Motor neuron (in vitro differentiated cells): ENCODE measurements at regions not wholly inside any gene's neighbourhood (a gene's known extent, or its start where the extent isn't known, plus 50 kb on each side); places are given as distances from the start of the nearest gene placed in this dataset.
"Not testable (repeated sequence)": the region's sequence is repeated elsewhere in the genome, so short reads cannot be mapped to it uniquely, and the experiment has no call there.

Source experiments
- ATAC-seq, 8 experiments: fragments of 200-7000 bp; cut with Tn5 transposase; replicated peaks in 6 of 8; 2 replicates each; pipeline ENCODE4 v1.8.0; 2021; ENCODE audit warnings: mild to moderate bottlenecking in 8 of 8, moderate library complexity in 8 of 8
- H3K27ac ChIP-seq, 2 donors: fragments of 250-450 bp; sonication (Bioruptor Pico); 2 replicates each; pipeline ENCODE4 v1.9.0; 2021; ENCODE audit warnings: antibody characterized with exemption in 2 of 2, mild to moderate bottlenecking in 2 of 2, moderate library complexity in 1 of 2
- H3K4me1 ChIP-seq, 2 donors: fragments of 250-450 bp; sonication (Bioruptor Pico); replicated peaks in 1 of 2; 2 replicates each; pipeline ENCODE4 v1.6.1; 2021; ENCODE audit warnings: antibody characterized with exemption in 2 of 2, mild to moderate bottlenecking in 2 of 2, moderate library complexity in 1 of 2
- H3K4me3 ChIP-seq, 5 donors: fragments of 250-450 bp; sonication (Bioruptor Pico); 2 replicates each; pipeline ENCODE4 v1.9.0; 2021; ENCODE audit warnings: antibody characterized with exemption in 5 of 5, mild to moderate bottlenecking in 5 of 5, moderate library complexity in 4 of 5
- WGBS, 10 experiments: fragments of 450-650 bp; shearing (Covaris generic); methylation state at CpG; one replicate each; pipeline ENCODE4 v1.0.0; 2022; 5-methylcytosine and 5-hydroxymethylcytosine counted together
- in situ Hi-C, 9 experiments: fragments of 400-800 bp; cut with MboI; loops; one replicate each; pipeline ENCODE4 v1.15.0; 2021; ENCODE audit warnings: low sequenced_read_pairs in 9 of 9, low pct_unique_long_range_greater_than_20kb in 2 of 9; ENCODE audit not compliant: unreplicated experiment in 9 of 9

DNA sequence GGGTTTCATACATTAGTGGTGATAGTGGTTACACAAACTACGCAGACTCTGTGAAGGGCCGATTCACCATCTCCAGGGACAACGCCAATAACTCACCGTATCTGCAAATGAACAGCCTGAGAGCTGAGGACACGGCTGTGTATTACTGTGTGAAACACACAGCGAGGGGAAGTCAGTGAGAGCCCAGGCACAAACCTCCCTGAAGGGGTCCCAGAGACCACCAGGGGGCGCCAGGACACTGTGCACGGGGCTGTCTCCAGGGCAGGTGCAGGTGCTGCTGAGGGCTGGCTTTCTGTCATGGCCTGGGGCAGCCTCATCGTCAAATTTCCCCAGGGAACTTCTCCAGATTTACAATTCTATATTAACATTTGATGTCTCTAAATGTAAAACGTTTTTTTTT, 184.6 kb upstream of the TP53TG3C start:
- H3K4me1 ChIP-seq, in situ Hi-C loops, H3K4me3 ChIP-seq, H3K27ac ChIP-seq: not testable (repeated sequence)
- peak in 1 of 8 experiments; percentile 19 for ATAC-seq
- no CpG with 5 or more reads among the region's 10 CpGs for whole genome bisulfite sequencing, 10 experiments

DNA sequence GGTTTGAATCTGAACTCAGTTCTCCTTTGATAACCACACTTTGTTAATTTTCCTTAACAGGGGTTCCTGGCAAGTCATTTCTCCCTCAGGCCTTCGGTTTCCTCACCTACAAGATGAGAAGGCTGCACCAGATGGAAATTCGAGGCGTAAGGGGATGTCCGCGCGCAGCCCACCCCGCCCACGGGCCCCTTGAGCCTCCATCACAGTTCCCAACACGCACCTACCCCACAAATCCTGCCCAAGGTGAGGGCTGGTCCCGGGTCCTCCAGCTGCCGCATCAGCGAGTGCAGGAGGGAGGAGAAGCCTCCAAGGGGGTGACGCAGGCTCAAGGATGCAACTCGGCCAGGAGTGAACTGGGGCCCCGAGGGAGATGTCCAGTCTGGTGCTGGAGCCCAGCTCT, 166.9 kb upstream of the TP53TG3C start:
- H3K4me3 ChIP-seq, H3K4me1 ChIP-seq, ATAC-seq, H3K27ac ChIP-seq, in situ Hi-C loops: not testable (repeated sequence)
- no CpG with 5 or more reads among the region's 15 CpGs for whole genome bisulfite sequencing, 10 experiments

DNA sequence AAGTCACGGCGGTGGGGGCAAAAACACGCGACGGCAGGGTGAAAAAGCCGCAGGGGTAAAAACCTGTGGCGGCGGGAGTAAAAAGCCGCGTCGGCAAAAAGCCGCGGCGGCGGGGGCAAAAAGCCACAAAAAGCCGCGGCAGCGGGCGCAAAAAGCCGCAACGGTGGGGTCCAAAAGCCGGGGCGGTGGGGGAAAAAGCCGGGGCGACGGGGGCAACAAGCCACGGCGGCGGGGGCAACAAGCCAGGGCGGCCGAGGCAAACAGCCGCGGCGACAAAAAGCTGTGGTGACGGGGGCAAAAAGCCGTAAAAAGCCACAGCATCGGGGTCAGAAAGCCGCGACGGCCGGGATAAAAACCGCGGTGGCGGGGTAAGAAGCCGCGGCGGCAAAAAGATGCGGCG, 166.1 kb upstream of the TP53TG3C start:
- H3K27ac ChIP-seq, H3K4me1 ChIP-seq, H3K4me3 ChIP-seq, ATAC-seq, in situ Hi-C loops: not testable (repeated sequence)
- no CpG with 5 or more reads among the region's 49 CpGs for WGBS, 10 experiments

DNA sequence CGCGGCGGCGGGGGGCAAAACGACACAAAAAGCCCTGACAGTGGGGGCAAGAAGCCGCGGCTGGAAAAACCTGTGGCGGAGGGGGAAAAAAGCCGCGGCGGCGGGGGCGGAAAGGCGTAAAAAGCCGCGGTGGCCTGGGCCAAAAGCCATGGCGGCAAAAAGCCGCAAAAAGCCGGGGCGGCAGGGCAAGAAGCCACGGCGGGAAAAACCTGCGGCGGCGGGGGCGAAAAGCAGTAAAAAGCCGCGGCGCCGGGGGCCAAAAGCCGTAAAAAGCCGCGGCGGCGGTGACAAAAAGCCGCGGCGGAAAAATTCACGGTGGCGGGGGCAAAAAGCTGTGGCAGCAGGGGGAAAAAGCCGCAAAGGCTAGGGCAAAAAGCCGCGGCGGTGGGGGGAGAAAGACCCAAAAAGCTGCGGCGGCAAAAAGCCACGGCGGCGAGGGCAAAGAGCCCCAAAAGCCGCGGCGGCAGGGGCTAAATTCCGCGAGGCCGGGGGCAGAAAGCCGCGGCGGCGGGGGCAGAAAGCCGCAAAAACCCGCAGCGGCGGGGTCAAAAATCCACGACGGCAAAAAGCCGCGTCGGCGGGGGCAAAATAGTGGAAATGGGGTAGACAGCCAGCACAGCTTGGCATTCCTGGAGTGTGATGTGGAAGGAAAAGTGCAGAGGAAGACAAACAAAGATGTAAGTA, 165.2 kb upstream of the TP53TG3C start:
- H3K4me3 ChIP-seq, ATAC-seq, H3K27ac ChIP-seq, in situ Hi-C loops, H3K4me1 ChIP-seq: not testable (repeated sequence)
- 96% methylated on average over 10 of the region's 69 CpGs; no CpG with 5 or more reads in 9 of the 10 experiments for WGBS, 10 experiments

DNA sequence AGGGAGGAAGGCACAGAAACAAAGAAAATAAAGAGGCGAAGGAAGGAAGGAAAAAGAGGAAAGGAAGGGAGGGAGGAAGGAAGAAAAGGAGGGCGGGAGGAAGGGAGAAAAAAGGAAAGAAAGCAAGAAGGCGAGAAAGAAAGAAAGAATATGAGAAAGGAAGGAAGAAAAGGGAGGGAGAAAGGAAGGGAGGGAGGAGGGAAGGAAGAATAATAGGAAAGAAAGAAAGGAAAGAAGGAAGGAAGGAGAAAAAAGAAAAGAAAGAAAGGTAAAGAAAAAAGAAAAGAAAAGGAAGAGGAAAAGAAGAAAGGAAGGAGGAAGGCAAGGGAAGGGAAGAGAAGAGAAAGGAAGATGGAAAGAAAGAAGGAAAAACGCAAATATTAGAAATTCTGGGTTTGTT, 145.2 kb upstream of the TP53TG3C start:
- in situ Hi-C loops, H3K27ac ChIP-seq, ATAC-seq, H3K4me1 ChIP-seq, H3K4me3 ChIP-seq: not testable (repeated sequence)
- 0 to 41% (median 4%) methylated on average over 1 to 4 of the region's 4 CpGs; no CpG with 5 or more reads in 5 of the 10 experiments for WGBS, 10 experiments

DNA sequence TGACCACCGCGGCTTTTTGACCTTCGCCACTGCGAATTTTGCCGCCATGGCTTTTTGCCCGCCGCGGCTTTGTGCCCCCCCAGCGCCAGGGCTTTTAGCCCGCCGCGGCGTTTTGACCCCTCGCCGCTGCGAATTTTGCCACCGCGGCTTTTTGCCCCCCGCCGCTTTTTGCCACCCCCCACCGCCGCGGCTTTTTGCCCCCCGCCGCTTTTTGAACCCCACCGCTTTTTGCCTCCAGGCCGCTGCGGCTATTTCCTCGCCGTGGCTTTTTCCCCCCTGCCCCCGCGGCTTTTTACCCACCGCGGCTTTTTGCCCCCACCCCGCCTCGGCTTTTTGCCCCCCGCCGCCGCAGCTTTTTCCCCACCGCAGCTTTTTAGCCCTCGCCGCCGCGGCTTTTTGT, 134.8 kb upstream of the TP53TG3C start:
- Histone ChIP-seq H3K4me3 (no peak overlapping the region), H3K27ac (no peak overlapping the region), H3K4me1 (no peaks in the 10 kb centered on the region)
- no peak for ATAC-seq
- in situ Hi-C loops, result no loop called here
- no CpG with 5 or more reads among the region's 44 CpGs for WGBS, 10 experiments

DNA sequence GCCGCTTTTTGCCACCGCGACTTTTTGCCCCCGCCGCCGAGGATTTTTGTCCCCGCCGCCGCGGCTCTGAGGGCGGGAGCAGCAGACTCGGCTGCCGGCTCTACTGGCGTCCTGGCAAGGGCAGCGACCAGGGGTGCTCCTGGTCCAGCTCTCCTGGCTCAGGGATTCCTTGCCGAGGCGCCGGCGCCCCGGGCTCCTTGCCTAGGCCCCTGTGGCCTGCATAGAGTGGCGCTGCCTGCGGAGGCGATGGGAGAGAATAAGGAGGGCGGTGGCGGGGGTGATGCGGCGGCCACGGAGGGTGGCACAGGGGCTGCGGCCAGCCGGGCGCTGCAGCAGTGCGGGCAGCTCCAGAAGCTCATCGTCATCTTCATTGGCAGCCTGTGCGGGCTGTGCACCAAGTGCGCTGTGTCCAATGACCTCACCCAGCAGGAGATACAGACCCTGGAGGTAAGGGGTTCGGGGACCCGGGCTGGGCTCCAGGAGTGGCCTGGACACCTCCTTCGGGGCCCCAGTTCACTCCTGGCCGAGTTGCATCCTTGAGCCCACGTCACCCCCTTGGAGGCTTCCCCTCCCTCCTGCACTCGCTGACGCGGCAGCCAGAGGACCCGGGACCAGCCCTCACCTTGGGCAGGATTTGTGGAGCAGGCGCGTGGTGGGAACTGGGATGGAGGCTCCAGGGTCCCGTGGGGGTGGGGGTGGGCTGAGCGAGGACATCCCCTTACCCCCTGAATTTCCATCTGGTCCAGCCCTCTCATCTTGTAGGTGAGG, 134.2 kb upstream of the TP53TG3C start:
- in situ Hi-C loops, ATAC-seq: not testable (repeated sequence)
- no CpG with 5 or more reads among the region's 48 CpGs for WGBS, 10 experiments

DNA sequence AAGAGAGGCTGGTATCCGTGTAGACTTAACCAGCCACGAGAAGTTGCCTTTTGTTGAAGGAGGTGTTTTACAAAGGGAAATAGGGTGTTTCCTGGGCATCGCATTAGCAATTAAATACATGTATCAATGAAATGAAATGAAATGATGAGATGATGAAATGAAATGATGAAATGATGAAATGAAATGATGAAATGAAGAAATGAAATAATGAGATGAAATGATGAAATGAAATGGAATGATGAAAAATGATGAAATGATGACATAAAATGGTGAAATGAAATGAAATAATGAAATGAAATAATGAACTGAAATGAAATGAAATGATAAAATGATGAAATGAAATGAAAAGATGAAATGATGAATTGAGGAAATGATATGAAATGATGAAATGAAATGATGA, 131.3 kb upstream of the TP53TG3C start:
- 48 to 100% (median 86%) methylated on average over 1 of the region's 3 CpGs; no CpG with 5 or more reads in 5 of the 10 experiments for WGBS, 10 experiments
- H3K4me1 ChIP-seq, H3K4me3 ChIP-seq, H3K27ac ChIP-seq, in situ Hi-C loops, ATAC-seq: not testable (repeated sequence)

More for the DNA sequence above, 134.2 kb upstream of the TP53TG3C start:
- H3K4me1 ChIP-seq, H3K27ac ChIP-seq, H3K4me3 ChIP-seq: not testable (repeated sequence)

DNA sequence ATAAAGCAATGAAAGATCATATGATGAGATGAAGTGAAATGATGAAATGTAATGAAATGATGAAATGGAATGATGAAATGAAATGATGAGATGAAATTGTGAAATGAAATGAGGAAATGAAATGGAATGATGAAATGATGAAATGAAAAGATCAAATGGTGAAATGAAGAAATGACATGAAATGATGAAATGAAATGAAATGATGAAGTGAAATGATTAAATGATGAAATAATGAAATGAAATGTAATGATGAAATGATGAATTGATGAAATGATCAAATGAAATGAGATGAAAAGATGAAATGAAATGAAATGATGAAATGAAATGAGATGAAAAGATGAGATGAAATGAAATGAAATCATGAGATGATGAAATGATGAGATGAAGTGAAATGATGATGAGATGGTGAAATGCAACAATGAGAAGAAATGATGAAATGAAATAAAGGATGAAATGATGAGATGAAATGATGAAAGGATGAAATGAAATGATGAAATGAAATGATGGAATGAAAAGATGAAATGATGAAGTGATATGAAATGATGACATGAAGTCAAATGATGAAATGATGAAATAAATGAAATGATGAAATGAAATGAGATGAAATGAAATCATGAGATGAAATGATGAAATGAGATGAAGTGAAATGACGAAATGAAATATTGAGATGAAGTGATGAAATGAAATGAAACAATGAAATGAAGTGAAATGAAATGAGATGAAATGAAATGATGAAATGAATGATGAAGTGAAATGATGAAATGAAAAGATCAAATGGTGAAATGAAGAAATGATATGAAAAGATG, 130.5 kb upstream of the TP53TG3C start:
- ATAC-seq, in situ Hi-C loops, H3K4me3 ChIP-seq, H3K27ac ChIP-seq, H3K4me1 ChIP-seq: not testable (repeated sequence)
- 5 to 40% (median 15%) methylated on average over 1 of the region's 1 CpG; no CpG with 5 or more reads in 5 of the 10 experiments for WGBS, 10 experiments

DNA sequence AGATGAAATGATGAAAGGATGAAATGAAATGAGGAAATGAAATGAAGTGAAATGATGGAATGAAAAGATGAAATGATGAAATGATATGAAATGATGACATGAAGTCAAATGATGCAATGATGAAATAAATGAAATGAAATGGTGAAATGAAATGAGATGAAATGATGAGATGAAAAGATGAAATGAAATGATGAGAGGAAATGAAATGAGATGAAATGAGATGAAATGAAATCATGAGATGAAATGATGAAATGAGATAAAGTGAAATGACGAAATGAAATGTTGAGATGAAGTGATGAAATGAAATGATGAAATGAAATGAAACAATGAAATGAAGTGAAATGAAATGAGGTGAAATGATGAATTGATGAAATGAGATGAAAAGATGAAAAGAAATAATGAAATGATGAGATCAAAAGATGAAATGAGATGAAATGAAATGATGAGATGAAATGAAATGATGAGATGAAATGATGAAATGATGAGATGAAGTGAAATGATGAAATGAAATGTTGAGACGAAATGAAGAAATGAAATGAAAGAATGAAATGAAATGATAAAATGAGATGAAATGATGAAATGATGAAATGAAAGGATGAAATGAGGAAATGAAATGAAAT, 129.5 kb upstream of the TP53TG3C start:
- ATAC-seq, H3K27ac ChIP-seq, in situ Hi-C loops, H3K4me3 ChIP-seq, H3K4me1 ChIP-seq: not testable (repeated sequence)
- 0 to 30% (median 0%) methylated on average over 1 to 2 of the region's 2 CpGs; no CpG with 5 or more reads in 1 of the 10 experiments for WGBS, 10 experiments
